GM21786 (cell line): ENCODE measurements at regions not wholly inside any gene's neighbourhood (a gene's known extent, or its start where the extent isn't known, plus 50 kb on each side); places are given as distances from the start of the nearest gene placed in this dataset.
"Not testable (repeated sequence)": the region's sequence is repeated elsewhere in the genome, so short reads cannot be mapped to it uniquely, and the experiment has no call there.

Source experiments
- ATAC-seq: cut with Tn5 transposase; IDR thresholded peaks from one replicate; pipeline ENCODE4 v1.9.1; 2021; ENCODE audit not compliant: unreplicated experiment

- ATAC-seq, result no peak
These were observed 305.2 kb upstream of the ARSJ start for GRCh38 chr4:114284629-114285028.

- no peak for ATAC-seq
These were observed 306.9 kb upstream of the ARSJ start for GRCh38 chr4:114286262-114286810.

GRCh38 chr4:114287079-114287696 is 307.7 kb upstream of the ARSJ start:
- ATAC-seq, result no peak

GRCh38 chr4:114296126-114296525 is 302.5 kb upstream of the UGT8 start:
- ATAC-seq, result no peak

DNA sequence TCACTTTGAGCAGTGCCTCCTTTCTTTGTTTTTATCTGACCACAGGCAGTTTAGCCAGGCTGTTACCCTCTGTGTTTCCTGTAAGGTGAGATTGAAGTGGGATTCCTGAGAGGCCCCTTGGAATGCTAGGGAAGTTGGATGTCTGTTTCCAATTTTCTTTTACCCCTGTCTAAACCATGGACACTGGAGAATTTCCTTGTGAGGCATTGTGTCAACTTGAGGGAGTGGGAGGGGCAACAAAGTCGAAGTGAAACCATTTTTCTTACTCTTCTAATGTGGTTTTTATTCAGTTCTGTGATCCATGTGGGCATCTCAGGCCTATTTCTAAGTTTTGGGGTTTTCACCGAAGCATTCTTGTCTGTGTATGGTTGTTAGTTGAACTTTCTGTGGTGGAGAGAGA is 296.1 kb upstream of the UGT8 start:
- ATAC-seq, result no peak

GRCh38 chr4:114304046-114304445 is 294.6 kb upstream of the UGT8 start:
- no peak for ATAC-seq

GRCh38 chr4:114304567-114304966 is 294.0 kb upstream of the UGT8 start:
- ATAC-seq, result no peak

- ATAC-seq, result no peak
These were observed 291.7 kb upstream of the UGT8 start for GRCh38 chr4:114306946-114307345.

DNA sequence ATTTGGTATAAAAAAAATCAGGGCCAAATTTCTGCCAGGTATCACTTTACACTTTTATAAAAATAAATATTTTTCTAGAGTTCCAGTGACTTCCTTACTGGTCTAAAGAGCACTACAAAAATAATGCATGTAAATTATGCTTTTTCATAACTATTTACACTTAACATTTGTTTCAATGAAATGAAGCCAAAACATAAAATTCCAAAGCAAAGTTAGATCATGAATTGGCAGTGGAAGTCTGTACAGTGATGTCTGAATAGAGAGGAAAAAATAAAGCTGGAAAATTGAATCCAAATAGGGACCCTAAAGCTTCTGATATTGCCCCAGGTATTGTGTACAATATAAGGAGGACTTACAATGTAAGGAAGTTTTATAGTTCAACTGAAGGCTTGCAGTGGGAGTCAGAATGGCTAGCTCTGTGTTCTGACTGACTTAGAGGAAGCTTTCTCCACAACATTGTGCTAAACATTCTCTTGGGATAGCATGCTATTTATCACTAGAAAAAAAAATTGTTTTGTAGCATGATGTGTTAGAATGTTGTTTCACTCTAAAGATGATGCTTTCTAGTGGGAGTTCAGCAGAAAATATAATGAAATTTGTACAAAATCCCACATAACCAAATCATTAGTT is 288.2 kb upstream of the UGT8 start:
- ATAC-seq, result no peak

DNA sequence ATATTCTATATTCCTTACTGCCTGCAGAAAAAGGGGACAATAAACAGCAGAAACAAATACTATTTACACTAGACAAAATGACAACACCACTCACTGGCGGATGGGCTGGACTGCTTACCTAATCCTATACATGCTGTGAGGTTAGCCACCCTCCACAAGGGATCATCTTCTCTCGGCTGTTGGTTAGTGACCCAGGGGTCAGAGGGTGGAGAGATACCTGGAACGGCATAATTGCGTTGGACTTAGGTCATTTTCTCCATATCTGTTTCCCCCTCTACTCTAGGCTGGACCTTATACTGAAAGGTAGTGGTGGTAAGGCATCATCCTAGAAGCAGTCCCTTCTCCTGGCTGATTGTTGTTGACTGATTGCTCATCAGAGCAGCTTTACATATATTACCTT is 286.8 kb upstream of the UGT8 start:
- no peak for ATAC-seq

DNA sequence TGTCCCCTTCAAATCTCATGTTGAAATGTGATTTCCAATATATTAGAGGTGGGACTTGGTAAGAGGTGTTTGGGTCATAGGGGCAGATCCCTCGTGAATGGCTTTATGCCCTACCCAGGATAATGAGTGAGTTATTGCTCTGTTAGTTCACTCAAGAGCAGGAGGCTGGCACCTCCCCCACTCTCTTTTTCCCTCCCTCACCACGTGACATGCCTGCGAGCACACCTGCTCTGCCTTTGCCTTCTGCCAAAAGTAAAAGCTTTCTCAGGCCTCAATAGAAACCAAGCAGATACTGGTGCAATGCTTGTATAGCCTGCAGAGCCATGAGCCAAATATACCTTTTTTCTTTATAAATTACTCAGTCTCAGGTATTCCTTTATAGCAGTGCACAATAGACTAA is 286.3 kb upstream of the UGT8 start:
- ATAC-seq, result no peak

GRCh38 chr4:114316789-114317188 is 281.8 kb upstream of the UGT8 start:
- no peak for ATAC-seq

DNA sequence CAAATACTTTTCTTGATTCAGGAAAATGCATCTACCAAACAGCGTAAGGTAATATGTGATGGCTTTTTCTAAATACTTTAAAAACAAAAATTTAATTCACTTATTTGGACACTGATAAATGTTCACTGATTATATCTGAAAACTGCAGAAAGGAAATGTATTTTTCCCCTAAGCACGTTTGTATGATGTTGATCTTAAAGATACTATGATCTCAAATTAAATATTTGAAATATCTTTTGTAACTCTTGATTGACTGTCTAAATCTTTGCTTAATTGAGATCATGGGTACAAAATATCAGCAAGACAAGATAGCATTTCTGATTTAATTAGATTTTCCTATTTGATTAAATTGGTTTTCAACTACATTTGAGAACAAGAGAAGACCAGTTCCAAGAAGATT is 281.0 kb upstream of the UGT8 start:
- no peak for ATAC-seq

DNA sequence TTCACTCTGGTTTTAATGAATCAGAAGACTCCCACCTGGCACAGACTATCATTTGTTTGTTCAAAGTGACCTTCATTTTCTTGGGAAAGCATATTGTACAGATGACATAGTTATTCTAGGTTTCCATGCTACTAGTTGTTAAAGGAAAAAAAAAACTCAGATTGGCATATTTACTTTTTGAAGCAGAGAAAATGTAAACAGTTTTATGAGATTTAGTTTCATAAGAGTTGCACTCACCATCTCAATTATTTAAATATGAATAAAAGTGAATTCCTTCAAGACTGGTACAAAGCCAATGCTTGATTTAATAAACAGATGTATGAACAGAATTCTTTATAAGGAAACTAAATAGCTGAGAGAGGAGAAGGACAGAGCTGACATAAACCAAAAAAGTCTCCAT is 280.3 kb upstream of the UGT8 start:
- no peak for ATAC-seq

DNA sequence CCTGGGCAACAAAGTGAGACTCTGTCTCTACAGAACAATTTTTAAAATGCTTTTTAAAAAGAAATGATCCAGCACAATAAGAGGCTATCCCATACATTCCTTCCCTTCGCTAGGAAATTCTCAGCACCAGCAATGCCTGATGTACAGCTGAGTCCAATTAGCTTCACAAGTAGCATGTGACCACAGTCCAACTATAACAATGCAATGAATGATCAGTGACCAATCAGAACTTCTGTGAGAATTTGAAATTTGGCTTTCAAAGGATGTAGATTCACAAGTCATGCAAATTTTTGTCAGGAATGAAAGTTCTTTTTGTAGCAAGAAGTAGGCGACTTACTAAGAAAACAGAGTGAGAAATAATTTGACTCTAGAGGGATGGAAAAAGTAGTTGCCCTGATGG is 278.5 kb upstream of the UGT8 start:
- no peak for ATAC-seq

- no peak for ATAC-seq
These were observed 277.2 kb upstream of the UGT8 start for GRCh38 chr4:114321366-114321765.

DNA sequence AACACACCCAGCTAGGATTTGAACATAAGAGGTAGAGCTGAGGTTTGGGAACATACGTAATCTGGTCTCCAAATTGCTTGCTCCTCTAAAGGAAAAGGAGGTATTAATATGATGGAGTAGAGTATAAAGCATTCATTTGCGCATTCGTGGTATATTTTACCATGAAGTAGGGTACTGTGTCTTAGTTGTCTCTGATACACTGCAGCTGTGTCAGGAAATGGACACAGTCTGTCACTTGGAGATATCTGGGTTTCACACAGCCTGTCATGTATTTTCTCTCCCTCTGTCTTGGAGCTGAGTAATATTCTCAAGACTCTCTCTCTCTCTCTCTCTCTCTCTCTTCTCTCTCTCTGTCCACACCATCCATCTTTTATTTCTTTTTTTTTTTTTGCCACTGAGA is 274.8 kb upstream of the UGT8 start:
- ATAC-seq, result no peak

- ATAC-seq, result no peak
These were observed 272.2 kb upstream of the UGT8 start for GRCh38 chr4:114326358-114326757.

DNA sequence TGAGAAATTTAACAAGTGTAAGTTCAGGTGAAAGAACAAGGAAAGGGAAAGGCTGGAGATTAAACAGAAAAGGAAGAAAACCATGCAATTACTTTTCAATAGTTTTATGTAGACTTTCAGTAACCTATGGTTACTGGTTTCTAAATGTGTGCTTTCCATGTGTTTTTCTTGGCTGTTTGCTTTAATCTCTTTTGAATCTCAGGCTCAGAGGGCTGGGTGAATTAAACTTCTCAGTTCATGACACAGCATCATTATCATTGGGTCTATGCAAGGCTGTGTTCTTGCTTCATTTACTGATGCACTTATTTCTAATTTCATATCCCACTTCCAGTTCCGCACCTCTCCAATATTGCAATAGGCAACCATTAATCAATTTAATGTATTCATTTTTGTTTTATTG is 266.5 kb upstream of the UGT8 start:
- no peak for ATAC-seq

DNA sequence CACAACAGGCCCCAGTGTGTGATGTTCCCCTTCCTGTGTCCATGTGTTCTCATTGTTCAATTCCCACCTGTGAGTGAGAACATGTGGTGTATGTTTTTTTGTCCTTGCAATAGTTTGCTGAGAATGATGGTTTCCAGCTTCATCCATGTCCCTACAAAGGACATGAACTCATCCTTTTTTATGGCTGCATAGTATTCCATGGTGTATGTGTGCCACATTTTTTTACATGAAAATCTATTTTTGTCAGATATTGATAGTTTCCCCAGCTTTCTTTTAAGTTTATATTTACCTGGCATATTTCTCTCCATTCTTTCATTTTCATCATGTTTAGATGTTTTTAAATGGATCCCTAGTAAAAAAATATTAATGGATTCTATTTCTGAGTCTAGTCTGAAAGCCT is 264.2 kb upstream of the UGT8 start:
- not testable (repeated sequence) for ATAC-seq

GRCh38 chr4:114334884-114335330 is 263.7 kb upstream of the UGT8 start:
- no peak for ATAC-seq

DNA sequence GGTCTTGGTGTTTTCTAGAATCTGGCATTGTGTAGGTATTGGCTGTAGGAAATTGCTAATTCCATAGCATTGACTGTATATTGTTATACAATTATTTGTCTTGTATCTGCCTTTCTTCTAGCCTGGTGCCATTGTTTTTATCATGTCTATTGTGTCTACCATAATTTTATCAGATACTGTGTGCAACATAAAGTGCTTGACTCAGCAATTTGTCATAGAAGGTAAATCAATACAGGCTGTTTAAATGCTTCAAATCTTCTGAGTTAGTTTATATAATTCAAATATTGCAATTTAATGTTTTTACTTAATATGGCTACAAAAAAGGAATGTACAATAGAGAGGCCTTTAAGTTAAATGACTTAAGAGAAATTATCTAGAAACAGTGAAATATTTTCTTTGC is 263.3 kb upstream of the UGT8 start:
- no peak for ATAC-seq

DNA sequence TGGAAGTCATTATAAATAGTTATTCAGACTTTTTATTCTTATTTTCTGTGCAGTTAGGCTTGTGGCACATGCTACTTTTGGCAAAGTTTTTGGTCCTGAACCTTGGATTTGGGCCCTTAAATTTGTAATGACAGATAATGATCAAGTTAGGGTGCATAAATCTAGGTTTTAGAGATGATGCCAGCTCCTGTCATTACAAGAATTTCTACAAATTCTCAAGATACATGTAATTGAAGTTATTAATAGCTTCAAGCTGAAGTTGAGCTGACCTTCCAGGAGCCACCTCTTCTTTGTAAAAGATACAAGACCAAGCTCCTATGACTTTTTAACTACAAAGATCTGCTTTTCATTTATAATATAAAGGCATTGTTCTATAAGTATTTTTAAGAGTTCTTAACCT is 255.6 kb upstream of the UGT8 start:
- ATAC-seq, result no peak
